ENCODE measurements at regions not wholly inside any gene's neighbourhood (a gene's known extent, or its start where the extent isn't known, plus 50 kb on each side); places are given as distances from the start of the nearest gene placed in this dataset.

GRCh38 chr13:27679896-27680295 is 58.2 kb downstream of the POLR1D start (continued):
- TF ChIP-seq ZNF133 (CRISPR knock-in tag; IDR thresholded peaks at IDR 0.05) (no peak), FOXJ2 (tag; IDR thresholded peaks at IDR 0.05) (no peak), STAT5A (IDR thresholded peaks at IDR 0.05; ENCODE audit: borderline replicate concordance, low read length) (no peak), PRMT5 (CRISPR knock-in tag; IDR thresholded peaks at IDR 0.05) (no peak), PATZ1 (CRISPR knock-in tag; IDR thresholded peaks at IDR 0.05; ENCODE audit: borderline replicate concordance) (no peak), MIER1 (IDR thresholded peaks at IDR 0.05; ENCODE audit: low read depth) (no peak), ZNF3 (CRISPR knock-in tag; IDR thresholded peaks at IDR 0.05) (no peak), IRF9 (tag; IDR thresholded peaks at IDR 0.05) (no peak), BCOR (IDR thresholded peaks at IDR 0.05) (no peak), GATAD2B (IDR thresholded peaks at IDR 0.05; ENCODE audit: borderline replicate concordance) (no peak), ETS1 (conservative IDR thresholded peaks at IDR 0.05; ENCODE audit: control insufficient read depth, low read depth, low read length) (no peak), SMARCC2 (IDR thresholded peaks at IDR 0.05; ENCODE audit: low read depth) (no peak), JUN (IDR thresholded peaks at IDR 0.05; ENCODE audit: borderline replicate concordance, low read depth, low read length) (no peak), JUN (CRISPR knock-in tag; IDR thresholded peaks at IDR 0.05; ENCODE audit: borderline replicate concordance) (no peak), ZFP36 (IDR thresholded peaks at IDR 0.05; ENCODE audit: low read depth, low read length, partially characterized antibody) (no peak), ZNF696 (CRISPR knock-in tag; conservative IDR thresholded peaks at IDR 0.05) (no peak), NFE2 (IDR thresholded peaks at IDR 0.05; ENCODE audit: low read depth) (no peak), FOSL1 (tag; conservative IDR thresholded peaks at IDR 0.05) (peak; percentile 72), ZNF263 (CRISPR knock-in tag; IDR thresholded peaks at IDR 0.05; ENCODE audit: borderline replicate concordance) (no peak), ZBTB33 (CRISPR knock-in tag; IDR thresholded peaks at IDR 0.05) (no peak), ETV1 (tag; conservative IDR thresholded peaks at IDR 0.05; ENCODE audit: low read depth) (no peak), COPS2 (conservative IDR thresholded peaks at IDR 0.05) (no peak), NBN (IDR thresholded peaks at IDR 0.05; ENCODE audit: low read depth) (no peak)
